ENCODE measurements at regions not wholly inside any gene's neighbourhood (a gene's known extent, or its start where the extent isn't known, plus 50 kb on each side); places are given as distances from the start of the nearest gene placed in this dataset.

DNA sequence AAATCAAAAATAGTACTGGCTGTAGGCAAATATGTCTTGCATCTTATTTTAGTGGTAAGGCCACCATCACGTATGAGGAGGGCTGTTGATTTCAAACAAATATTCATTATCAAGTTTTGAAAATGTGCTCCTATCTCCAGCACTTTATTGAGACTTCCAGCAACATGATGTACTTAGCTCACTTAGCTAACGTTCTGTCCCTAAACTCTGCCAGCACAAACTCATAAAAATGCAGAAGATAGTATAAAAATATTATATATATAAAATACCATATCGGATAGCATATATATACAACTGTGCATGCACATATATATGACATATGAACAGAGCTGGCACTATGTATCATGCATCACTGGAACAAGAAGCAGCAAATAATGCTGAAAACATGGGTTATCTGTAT, 762.3 kb downstream of the C6orf118 start:
- no peaks in the 10 kb centered on the region for H4K20me1 ChIP-seq (ENCODE audit: insufficient read depth, low read length)
- H3K79me2 ChIP-seq (ENCODE audit: insufficient read depth, low read length), result no peaks in the 10 kb centered on the region
- peaks cover 92% of the 10 kb centered on the region for H3K9me3 ChIP-seq (ENCODE audit: low read length)
- BruUV-seq (replicated peaks), result no TSS peak
- 2% methylated on average over 3 of the region's 3 CpGs for WGBS (ENCODE audit: low lambda C conversion rate)
- ChIA-PET CTCF (ENCODE audit: low intra/inter-chr PET ratio, low total read pairs) (no interaction called here), POLR2A (no interaction called here)
- H3K9ac ChIP-seq (ENCODE audit: insufficient read depth, low read depth, low read length), result no peak overlapping the region
- DNase-seq (ENCODE audit: low spot score) (no peak), ATAC-seq (no peak), FAIRE-seq (no peak)
- H3K4me1 ChIP-seq (ENCODE audit: insufficient read depth, low read length), result no peaks in the 10 kb centered on the region
- no peaks in the 10 kb centered on the region for H3K36me3 ChIP-seq (replicated peaks in 1 of 2; ENCODE audit: control insufficient read depth in 1 of 2, insufficient read depth in 2 of 2, low read length in 2 of 2)
- no peaks in the 10 kb centered on the region for H3K27me3 ChIP-seq (ENCODE audit: control insufficient read depth in 1 of 2, insufficient read depth in 2 of 2, low read length in 2 of 2)
- intact Hi-C loops (cut with micrococcal nuclease; ENCODE audit: unreplicated experiment), result no loop called here
- no peak overlapping the region for H3K4me2 ChIP-seq (ENCODE audit: low read depth, low read length)
- no peak overlapping the region for H3K4me3 ChIP-seq (replicated peaks in 1 of 3; ENCODE audit: insufficient read depth in 1 of 3, low read depth in 2 of 3, low read length in 3 of 3)
- in situ Hi-C loops (cut with HindIII; ENCODE audit: extremely low pct_ligation_motif_present, low pct_unique_long_range_greater_than_20kb), result no loop called here
- TF ChIP-seq MED13 (CRISPR knock-in tag; IDR thresholded peaks at IDR 0.05) (no peak), DRAP1 (CRISPR knock-in tag; IDR thresholded peaks at IDR 0.05) (no peak), XBP1 (CRISPR knock-in tag; IDR thresholded peaks at IDR 0.05) (no peak), TAF15 (IDR thresholded peaks at IDR 0.05; ENCODE audit: low read depth, low read length, poor library complexity, severe bottlenecking) (no peak), ZNF879 (CRISPR knock-in tag; IDR thresholded peaks at IDR 0.05) (no peak), SNAPC2 (CRISPR knock-in tag; IDR thresholded peaks at IDR 0.05) (no peak), ZNF530 (CRISPR knock-in tag; IDR thresholded peaks at IDR 0.05; ENCODE audit: low read depth) (no peak), CEBPB (IDR thresholded peaks at IDR 0.05; ENCODE audit: borderline replicate concordance, low read depth, low read length) (no peak), ZNF816 (CRISPR knock-in tag; IDR thresholded peaks at IDR 0.05; ENCODE audit: borderline replicate concordance) (no peak), SNAPC5 (CRISPR knock-in tag; IDR thresholded peaks at IDR 0.05; ENCODE audit: borderline replicate concordance) (no peak), SMARCE1 (IDR thresholded peaks at IDR 0.05; ENCODE audit: borderline replicate concordance) (no peak), LRRFIP1 (CRISPR knock-in tag; conservative IDR thresholded peaks at IDR 0.05) (no peak)
- TF ChIP-seq, protein P1, sequence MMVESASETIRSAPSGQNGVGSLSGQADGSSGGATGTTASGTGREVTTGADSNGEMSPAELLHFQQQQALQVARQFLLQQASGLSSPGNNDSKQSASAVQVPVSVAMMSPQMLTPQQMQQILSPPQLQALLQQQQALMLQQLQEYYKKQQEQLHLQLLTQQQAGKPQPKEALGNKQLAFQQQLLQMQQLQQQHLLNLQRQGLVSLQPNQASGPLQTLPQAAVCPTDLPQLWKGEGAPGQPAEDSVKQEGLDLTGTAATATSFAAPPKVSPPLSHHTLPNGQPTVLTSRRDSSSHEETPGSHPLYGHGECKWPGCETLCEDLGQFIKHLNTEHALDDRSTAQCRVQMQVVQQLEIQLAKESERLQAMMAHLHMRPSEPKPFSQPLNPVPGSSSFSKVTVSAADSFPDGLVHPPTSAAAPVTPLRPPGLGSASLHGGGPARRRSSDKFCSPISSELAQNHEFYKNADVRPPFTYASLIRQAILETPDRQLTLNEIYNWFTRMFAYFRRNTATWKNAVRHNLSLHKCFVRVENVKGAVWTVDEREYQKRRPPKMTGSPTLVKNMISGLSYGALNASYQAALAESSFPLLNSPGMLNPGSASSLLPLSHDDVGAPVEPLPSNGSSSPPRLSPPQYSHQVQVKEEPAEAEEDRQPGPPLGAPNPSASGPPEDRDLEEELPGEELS (CRISPR knock-in tag; IDR thresholded peaks at IDR 0.05), result no peak
- H3K27ac ChIP-seq (ENCODE audit: extremely low read length, insufficient read depth, low read length), result no peak overlapping the region
- no peak overlapping the region for H2AFZ ChIP-seq (ENCODE audit: low read length)

Data from HepG2 (cell line).